ENCODE measurements at regions not wholly inside any gene's neighbourhood (a gene's known extent, or its start where the extent isn't known, plus 50 kb on each side); places are given as distances from the start of the nearest gene placed in this dataset.

- DNase-seq (ENCODE audit: low spot score): no peak
- no peaks in the 10 kb centered on the region for H3K9me3 Mint-ChIP-seq
- no peak overlapping the region for H3K27ac Mint-ChIP-seq
- Histone ChIP-seq H3K36me3 (ENCODE audit: insufficient read depth) (no peaks in the 10 kb centered on the region), H3K4me2 (no peak overlapping the region), H3K4me1 (ENCODE audit: insufficient read depth) (no peaks in the 10 kb centered on the region), H3K79me2 (replicated peaks; ENCODE audit: insufficient read depth) (no peaks in the 10 kb centered on the region), H3K9me2 (ENCODE audit: insufficient read depth) (0 out of 2 replicates have a peak, but pooled peaks cover 3% of the 10 kb centered on the region), H3K4me3 (no peak overlapping the region), H2AFZ (no peak overlapping the region), H3F3A (replicated peaks; ENCODE audit: low read depth) (no peaks in the 10 kb centered on the region), H3K27me3 (ENCODE audit: insufficient read depth) (no peaks in the 10 kb centered on the region), H3K27ac (ENCODE audit: low read depth) (no peak overlapping the region), H4K20me1 (replicated peaks; ENCODE audit: insufficient read depth) (no peaks in the 10 kb centered on the region)
- H3K4me3 Mint-ChIP-seq: no peak overlapping the region
- H3K36me3 Mint-ChIP-seq (ENCODE audit: low read depth): no peaks in the 10 kb centered on the region
- peaks cover 9% of the 10 kb centered on the region; the same call in 2 of the 3 replicates for H3K4me1 Mint-ChIP-seq
- H3K27me3 Mint-ChIP-seq (ENCODE audit: insufficient read depth, low read depth, poor library complexity): no peaks in the 10 kb centered on the region
- TF ChIP-seq CTCF (conservative IDR thresholded peaks at IDR 0.05; ENCODE audit: low read depth in 2 of 2) (no peak), REST (IDR thresholded peaks at IDR 0.05; ENCODE audit: unreplicated experiment) (no peak), NANOG (IDR thresholded peaks at IDR 0.05; ENCODE audit: borderline replicate concordance) (no peak), EZH2 (IDR thresholded peaks at IDR 0.05; ENCODE audit: low read depth, unreplicated experiment) (no peak), EZH2phosphoT487 (IDR thresholded peaks at IDR 0.05; ENCODE audit: unreplicated experiment) (no peak), CREB1 (CRISPR knock-in tag; IDR thresholded peaks at IDR 0.05; ENCODE audit: low read depth) (no peak), ZNF114 (CRISPR knock-in tag; IDR thresholded peaks at IDR 0.05) (no peak), STAT1 (IDR thresholded peaks at IDR 0.05; ENCODE audit: unreplicated experiment) (no peak), ZNF331 (CRISPR knock-in tag; IDR thresholded peaks at IDR 0.05; ENCODE audit: low read depth) (no peak), JUNB (IDR thresholded peaks at IDR 0.05; ENCODE audit: unreplicated experiment) (no peak), POLR2AphosphoS5 (IDR thresholded peaks at IDR 0.05; ENCODE audit: low read depth) (no peak), ZNF462 (CRISPR knock-in tag; IDR thresholded peaks at IDR 0.05) (no peak)
- TF ChIP-seq, protein P1, sequence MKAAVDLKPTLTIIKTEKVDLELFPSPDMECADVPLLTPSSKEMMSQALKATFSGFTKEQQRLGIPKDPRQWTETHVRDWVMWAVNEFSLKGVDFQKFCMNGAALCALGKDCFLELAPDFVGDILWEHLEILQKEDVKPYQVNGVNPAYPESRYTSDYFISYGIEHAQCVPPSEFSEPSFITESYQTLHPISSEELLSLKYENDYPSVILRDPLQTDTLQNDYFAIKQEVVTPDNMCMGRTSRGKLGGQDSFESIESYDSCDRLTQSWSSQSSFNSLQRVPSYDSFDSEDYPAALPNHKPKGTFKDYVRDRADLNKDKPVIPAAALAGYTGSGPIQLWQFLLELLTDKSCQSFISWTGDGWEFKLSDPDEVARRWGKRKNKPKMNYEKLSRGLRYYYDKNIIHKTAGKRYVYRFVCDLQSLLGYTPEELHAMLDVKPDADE (IDR thresholded peaks at IDR 0.05): no peak
- ATAC-seq: no peak
Observed at GRCh38 chr5:74332682-74333081, 307.8 kb downstream of the ENC1 start.

All from GM23338 (cell line).